GM21367 (cell line): ENCODE measurements at regions not wholly inside any gene's neighbourhood (a gene's known extent, or its start where the extent isn't known, plus 50 kb on each side); places are given as distances from the start of the nearest gene placed in this dataset.
"Not testable (repeated sequence)": the region's sequence is repeated elsewhere in the genome, so short reads cannot be mapped to it uniquely, and the experiment has no call there.

Source experiments
- ATAC-seq: cut with Tn5 transposase; IDR thresholded peaks from one replicate; pipeline ENCODE4 v1.9.1; 2021; ENCODE audit not compliant: unreplicated experiment

GRCh38 chr1:209086486-209087192 lies 496.9 kb upstream of the CAMK1G start:
- ATAC-seq: peak; percentile 94

- no peak for ATAC-seq
These were observed 489.1 kb upstream of the CAMK1G start for GRCh38 chr1:209094384-209094783.

- no peak for ATAC-seq
These were observed 487.6 kb upstream of the CAMK1G start for GRCh38 chr1:209095627-209096595.

- ATAC-seq: no peak
These were observed 483.1 kb upstream of the CAMK1G start for GRCh38 chr1:209100460-209100859.

GRCh38 chr1:209101106-209101505 lies 482.4 kb upstream of the CAMK1G start:
- ATAC-seq: no peak

- ATAC-seq: no peak
These were observed 481.4 kb upstream of the CAMK1G start for GRCh38 chr1:209102120-209102519.

GRCh38 chr1:209102531-209102930 lies 481.0 kb upstream of the CAMK1G start:
- no peak for ATAC-seq

GRCh38 chr1:209103092-209103491 lies 480.4 kb upstream of the CAMK1G start:
- peak; percentile 44 for ATAC-seq

GRCh38 chr1:209104646-209105045 lies 478.9 kb upstream of the CAMK1G start:
- no peak for ATAC-seq

GRCh38 chr1:209105701-209106100 lies 477.8 kb upstream of the CAMK1G start:
- ATAC-seq: no peak

- no peak for ATAC-seq
These were observed 477.2 kb upstream of the CAMK1G start for GRCh38 chr1:209106237-209106741.

- ATAC-seq: no peak
These were observed 476.7 kb upstream of the CAMK1G start for GRCh38 chr1:209106861-209107260.

GRCh38 chr1:209107535-209107934 lies 476.0 kb upstream of the CAMK1G start:
- peak; percentile 48 for ATAC-seq

- no peak for ATAC-seq
These were observed 474.3 kb upstream of the CAMK1G start for GRCh38 chr1:209109001-209109785.

- ATAC-seq: no peak
These were observed 470.0 kb upstream of the CAMK1G start for GRCh38 chr1:209113521-209113920.

GRCh38 chr1:209116705-209117104 lies 466.8 kb upstream of the CAMK1G start:
- no peak for ATAC-seq

GRCh38 chr1:209123601-209124000 lies 459.9 kb upstream of the CAMK1G start:
- ATAC-seq: no peak

- ATAC-seq: not testable (repeated sequence)
These were observed 454.4 kb upstream of the CAMK1G start for GRCh38 chr1:209129091-209129490.

- ATAC-seq: no peak
These were observed 452.6 kb upstream of the CAMK1G start for GRCh38 chr1:209130886-209131285.

- ATAC-seq: no peak
These were observed 450.6 kb upstream of the CAMK1G start for GRCh38 chr1:209132736-209133467.
